ENCODE measurements at regions not wholly inside any gene's neighbourhood (a gene's known extent, or its start where the extent isn't known, plus 50 kb on each side); places are given as distances from the start of the nearest gene placed in this dataset.
"Not testable (repeated sequence)": the region's sequence is repeated elsewhere in the genome, so short reads cannot be mapped to it uniquely, and the experiment has no call there.

GRCh38 chr9:85433956-85434355, 307.8 kb downstream of the AGTPBP1 start:
- not testable (repeated sequence) for TF ChIP-seq CTCF, POLR2A (IDR thresholded peaks at IDR 0.05)
